ENCODE measurements at regions not wholly inside any gene's neighbourhood (a gene's known extent, or its start where the extent isn't known, plus 50 kb on each side); places are given as distances from the start of the nearest gene placed in this dataset.
A peak's percentile ranks its signal among the peaks of the same experiment; 100 is the strongest.

DNA sequence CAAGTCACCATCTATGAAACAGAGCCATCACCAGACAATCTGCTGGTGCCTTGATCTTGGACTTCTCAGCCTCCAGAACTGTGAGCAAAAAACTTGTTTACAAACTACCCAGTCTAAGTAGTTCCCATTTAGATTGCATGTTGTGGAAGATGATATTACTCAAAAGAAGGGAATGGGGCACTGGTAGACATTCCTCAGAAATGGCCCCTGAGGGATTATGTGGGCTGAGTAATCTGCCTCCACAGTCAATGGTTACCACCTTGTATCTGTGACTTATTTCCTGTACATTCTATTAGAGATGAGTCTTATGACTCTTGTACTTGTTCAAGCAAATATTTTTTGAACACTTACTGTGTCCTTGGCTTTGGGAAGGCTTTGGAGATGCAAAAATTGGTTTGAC lies 160.4 kb downstream of the NUP35 start:
- Histone ChIP-seq H3K36me3 (ENCODE audit: control insufficient read depth in 2 of 2, extremely low read depth in 1 of 2, insufficient read depth in 2 of 2, low read length in 2 of 2) (no peaks in the 10 kb centered on the region), H3K9me1 (ENCODE audit: control insufficient read depth, extremely low read depth, insufficient read depth, low read length) (no peaks in the 10 kb centered on the region), H3K9ac (ENCODE audit: control insufficient read depth, extremely low read depth, insufficient read depth, low read length) (peak overlapping the region; percentile 16), H3K4me2 (ENCODE audit: control insufficient read depth, extremely low read depth, insufficient read depth, low read depth, low read length) (peak overlapping the region; percentile 22), H3K9me3 (ENCODE audit: control insufficient read depth, low read depth, low read length) (peaks cover 6% of the 10 kb centered on the region), H3K4me1 (ENCODE audit: control insufficient read depth, extremely low read depth, insufficient read depth, low read length) (peaks cover 18% of the 10 kb centered on the region), H3K79me2 (ENCODE audit: control insufficient read depth, insufficient read depth, low read length) (no peaks in the 10 kb centered on the region), H3K4me3 (ENCODE audit: control insufficient read depth in 2 of 3, extremely low read depth in 1 of 3, insufficient read depth in 2 of 3, low read depth in 1 of 3, low read length in 3 of 3) (no peak overlapping the region), H4K20me1 (ENCODE audit: control insufficient read depth, extremely low read depth, insufficient read depth, low read length) (no peaks in the 10 kb centered on the region), H3K27me3 (ENCODE audit: control insufficient read depth, extremely low read depth, insufficient read depth, low read length) (no peaks in the 10 kb centered on the region), H3K27ac (ENCODE audit: control insufficient read depth, insufficient read depth, low read length) (peak overlapping the region; percentile 86), H2AFZ (ENCODE audit: control insufficient read depth, low read length) (peak overlapping the region; percentile 51)
- peak; percentile 99 for FAIRE-seq
- peak; percentile 92 for DNase-seq (ENCODE audit: low read depth, low spot score)
- dilution Hi-C loops (cut with MboI; ENCODE audit: extremely low pct_ligation_motif_present, low sequenced_read_pairs): no loop called here
- TF ChIP-seq EZH2 (IDR thresholded peaks at IDR 0.05; ENCODE audit: low read length): no peak
- no peak for TF ChIP-seq CTCF (optimal IDR thresholded peaks at IDR 0.05 in 1 of 3, IDR thresholded peaks at IDR 0.05 in 1 of 3, conservative IDR thresholded peaks at IDR 0.05 in 1 of 3; ENCODE audit: extremely low read depth in 1 of 3, insufficient read depth in 2 of 3, low read length in 3 of 3)

DNA sequence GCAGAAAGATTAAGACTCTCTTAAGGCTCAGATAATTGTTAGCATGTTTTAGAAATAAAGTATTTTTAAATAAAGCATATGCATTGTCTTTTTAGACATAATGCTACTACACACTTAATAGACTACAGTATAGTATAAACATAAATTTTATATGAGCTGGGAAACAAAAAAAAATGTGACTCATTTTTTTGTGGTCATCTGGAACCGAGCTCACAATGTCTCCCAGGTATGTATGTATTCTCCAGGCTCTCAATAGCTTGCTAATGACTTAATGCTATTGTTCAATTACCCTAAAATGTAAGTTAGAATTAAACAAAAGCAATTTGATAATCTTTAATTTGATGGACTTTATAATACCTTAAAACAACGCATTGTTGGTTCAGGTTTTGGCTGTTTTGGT lies 167.2 kb downstream of the NUP35 start:
- FAIRE-seq (no peak), DNase-seq (ENCODE audit: low read depth, low spot score) (peak; percentile 26)
- dilution Hi-C loops (cut with MboI; ENCODE audit: extremely low pct_ligation_motif_present, low sequenced_read_pairs): no loop called here

More for the DNA sequence above, 167.2 kb downstream of the NUP35 start:
- H2AFZ ChIP-seq (ENCODE audit: control insufficient read depth, low read length): no peak overlapping the region
- no peaks in the 10 kb centered on the region for H3K36me3 ChIP-seq (ENCODE audit: control insufficient read depth in 2 of 2, extremely low read depth in 1 of 2, insufficient read depth in 2 of 2, low read length in 2 of 2)
- H3K9me1 ChIP-seq (ENCODE audit: control insufficient read depth, extremely low read depth, insufficient read depth, low read length): no peaks in the 10 kb centered on the region
- no peaks in the 10 kb centered on the region for H4K20me1 ChIP-seq (ENCODE audit: control insufficient read depth, extremely low read depth, insufficient read depth, low read length)
- H3K9me3 ChIP-seq (ENCODE audit: control insufficient read depth, low read depth, low read length): no peaks in the 10 kb centered on the region
- H3K4me3 ChIP-seq (ENCODE audit: control insufficient read depth in 2 of 3, extremely low read depth in 1 of 3, insufficient read depth in 2 of 3, low read depth in 1 of 3, low read length in 3 of 3): no peak overlapping the region
- H3K27me3 ChIP-seq (ENCODE audit: control insufficient read depth, extremely low read depth, insufficient read depth, low read length): no peaks in the 10 kb centered on the region
- H3K4me1 ChIP-seq (ENCODE audit: control insufficient read depth, extremely low read depth, insufficient read depth, low read length): peaks cover 6% of the 10 kb centered on the region
- H3K9ac ChIP-seq (ENCODE audit: control insufficient read depth, extremely low read depth, insufficient read depth, low read length): no peak overlapping the region
- TF ChIP-seq CTCF (optimal IDR thresholded peaks at IDR 0.05 in 1 of 3, IDR thresholded peaks at IDR 0.05 in 1 of 3, conservative IDR thresholded peaks at IDR 0.05 in 1 of 3; ENCODE audit: extremely low read depth in 1 of 3, insufficient read depth in 2 of 3, low read length in 3 of 3): no peak
- TF ChIP-seq EZH2 (IDR thresholded peaks at IDR 0.05; ENCODE audit: low read length): no peak
- H3K79me2 ChIP-seq (ENCODE audit: control insufficient read depth, insufficient read depth, low read length): no peaks in the 10 kb centered on the region
- no peak overlapping the region for H3K27ac ChIP-seq (ENCODE audit: control insufficient read depth, insufficient read depth, low read length)
- no peak overlapping the region for H3K4me2 ChIP-seq (ENCODE audit: control insufficient read depth, extremely low read depth, insufficient read depth, low read depth, low read length)

Measured in keratinocyte (primary cell).